GM18511 (cell line): ENCODE measurements at regions not wholly inside any gene's neighbourhood (a gene's known extent, or its start where the extent isn't known, plus 50 kb on each side); places are given as distances from the start of the nearest gene placed in this dataset.

Experiments
- ATAC-seq: cut with Tn5 transposase; IDR thresholded peaks from one replicate; pipeline ENCODE4 v1.9.1; 2021; ENCODE audit warnings: mild to moderate bottlenecking, moderate library complexity; ENCODE audit not compliant: unreplicated experiment

- no peak for ATAC-seq
Observed at GRCh38 chr7:67738145-67738544, 741.5 kb downstream of the TYW1 start.

GRCh38 chr7:67738958-67739357 lies 742.3 kb downstream of the TYW1 start:
- ATAC-seq = no peak

GRCh38 chr7:67743501-67743900 lies 746.9 kb downstream of the TYW1 start:
- no peak for ATAC-seq

GRCh38 chr7:67752227-67752626 lies 755.6 kb downstream of the TYW1 start:
- no peak for ATAC-seq

- no peak for ATAC-seq
Observed at GRCh38 chr7:67753891-67754290, 757.3 kb downstream of the TYW1 start.

- ATAC-seq = no peak
Observed at GRCh38 chr7:67754651-67755050, 758.0 kb downstream of the TYW1 start.

GRCh38 chr7:67758551-67758950 lies 761.9 kb downstream of the TYW1 start:
- no peak for ATAC-seq

- no peak for ATAC-seq
Observed at GRCh38 chr7:67760971-67761370, 764.3 kb downstream of the TYW1 start.

- no peak for ATAC-seq
Observed at GRCh38 chr7:67762516-67762915, 765.9 kb downstream of the TYW1 start.

- ATAC-seq = no peak
Observed at GRCh38 chr7:67764289-67764688, 767.7 kb downstream of the TYW1 start.

GRCh38 chr7:67765481-67766175 lies 769.0 kb downstream of the TYW1 start:
- no peak for ATAC-seq

GRCh38 chr7:67766906-67767410 lies 770.3 kb downstream of the TYW1 start:
- ATAC-seq = no peak

- no peak for ATAC-seq
Observed at GRCh38 chr7:67771846-67772605, 775.4 kb downstream of the TYW1 start.

GRCh38 chr7:67773081-67773480 lies 776.4 kb downstream of the TYW1 start:
- ATAC-seq = no peak

- ATAC-seq = no peak
Observed at GRCh38 chr7:67777119-67777518, 780.5 kb downstream of the TYW1 start.

- no peak for ATAC-seq
Observed at GRCh38 chr7:67781841-67782240, 785.2 kb downstream of the TYW1 start.

GRCh38 chr7:67786021-67786420 lies 789.4 kb downstream of the TYW1 start:
- no peak for ATAC-seq

- no peak for ATAC-seq
Observed at GRCh38 chr7:67788669-67789068, 792.0 kb downstream of the TYW1 start.

- no peak for ATAC-seq
Observed at GRCh38 chr7:67791918-67792317, 795.3 kb downstream of the TYW1 start.

GRCh38 chr7:67794544-67794943 lies 797.9 kb downstream of the TYW1 start:
- no peak for ATAC-seq

- no peak for ATAC-seq
Observed at GRCh38 chr7:67803789-67804188, 807.2 kb downstream of the TYW1 start.

GRCh38 chr7:67805921-67806471 lies 809.4 kb downstream of the TYW1 start:
- no peak for ATAC-seq
